ENCODE measurements at regions not wholly inside any gene's neighbourhood (a gene's known extent, or its start where the extent isn't known, plus 50 kb on each side); places are given as distances from the start of the nearest gene placed in this dataset.

- TF ChIP-seq CTCF (IDR thresholded peaks at IDR 0.05) = no peak
- no peak for TF ChIP-seq POLR2A (IDR thresholded peaks at IDR 0.05)
Measured at GRCh38 chr10:121357401-121357800, 240.8 kb downstream of the FGFR2 start.
